ENCODE measurements at regions not wholly inside any gene's neighbourhood (a gene's known extent, or its start where the extent isn't known, plus 50 kb on each side); places are given as distances from the start of the nearest gene placed in this dataset.

- TF ChIP-seq TIGD3 (CRISPR knock-in tag; IDR thresholded peaks at IDR 0.05; ENCODE audit: borderline replicate concordance) (no peak), ZNF484 (CRISPR knock-in tag; IDR thresholded peaks at IDR 0.05; ENCODE audit: borderline replicate concordance, low read depth) (no peak), YEATS2 (CRISPR knock-in tag; IDR thresholded peaks at IDR 0.05; ENCODE audit: borderline replicate concordance) (no peak), TBX3 (IDR thresholded peaks at IDR 0.05; ENCODE audit: borderline replicate concordance) (no peak), ZNF503 (CRISPR knock-in tag; IDR thresholded peaks at IDR 0.05) (no peak; the same call in 1 of the 2 replicates), ZNF44 (CRISPR knock-in tag; IDR thresholded peaks at IDR 0.05) (no peak), RBM39 (IDR thresholded peaks at IDR 0.05; ENCODE audit: low read depth, low read length, poor library complexity, severe bottlenecking) (no peak), KLF11 (CRISPR knock-in tag; IDR thresholded peaks at IDR 0.05) (no peak), FOXJ3 (CRISPR knock-in tag; IDR thresholded peaks at IDR 0.05; ENCODE audit: borderline replicate concordance) (peak; percentile 55; the same call in 1 of the 2 replicates), MAZ (IDR thresholded peaks at IDR 0.05; ENCODE audit: borderline replicate concordance, low read depth, low read length) (no peak), MAZ (CRISPR knock-in tag; IDR thresholded peaks at IDR 0.05; ENCODE audit: low read depth) (no peak), ASH2L (IDR thresholded peaks at IDR 0.05; ENCODE audit: insufficient read length, low read depth, low read length) (no peak), MED1 (CRISPR knock-in tag; IDR thresholded peaks at IDR 0.05) (peak; percentile 31; the same call in 1 of the 2 replicates), HNF1A (IDR thresholded peaks at IDR 0.05; ENCODE audit: low read depth) (0 out of 2 replicates have a peak, but pooled peaks have one; percentile 45), HNF1A (CRISPR knock-in tag; IDR thresholded peaks at IDR 0.05; ENCODE audit: borderline replicate concordance) (no peak), ZNF24 (IDR thresholded peaks at IDR 0.05) (peak; percentile 31; the same call in 1 of the 2 replicates), ATF2 (CRISPR knock-in tag; IDR thresholded peaks at IDR 0.05) (no peak), MAFG (CRISPR knock-in tag; IDR thresholded peaks at IDR 0.05) (no peak), SOX13 (IDR thresholded peaks at IDR 0.05) (no peak), SOX13 (CRISPR knock-in tag; conservative IDR thresholded peaks at IDR 0.05 in 1 of 2, IDR thresholded peaks at IDR 0.05 in 1 of 2) (peak in 1 of 2 experiments; percentile 58; a peak in 2 of 4 replicates), SALL1 (CRISPR knock-in tag; IDR thresholded peaks at IDR 0.05) (peak; percentile 66; the same call in 1 of the 2 replicates)
These were observed 148.6 kb upstream of the MAN1A1 start (continued) for GRCh38 chr6:119497988-119498727.
